Right lobe of liver (tissue), 6 donors: ENCODE measurements at regions not wholly inside any gene's neighbourhood (a gene's known extent, or its start where the extent isn't known, plus 50 kb on each side); places are given as distances from the start of the nearest gene placed in this dataset.

Experiments
- ATAC-seq, 4 donors: fragments of 200-7000 bp; cut with Tn5 transposase; one replicate each; pipeline ENCODE4 v1.9.1; 2020; ENCODE audit warnings: mild to moderate bottlenecking in 4 of 4, moderate library complexity in 4 of 4
- DNase-seq, 3 donors: peaks; one replicate each; pipeline ENCODE4 v3.0.0-alpha.2; 2020
- H3K27ac ChIP-seq, 3 donors: fragments of 200-600 bp; one replicate each; pipeline ENCODE4 v1.8.0; 2022
- H3K27me3 ChIP-seq, 2 donors: fragments of 200-600 bp; one replicate each; pipeline ENCODE4 v1.8.0; 2022
- H3K36me3 ChIP-seq, 4 donors: fragments of 200-600 bp; sonication (generic) in 1 of 4; one replicate each; pipeline versions ENCODE4 v1.5.1 to v1.8.0; 2017 to 2022; ENCODE audit warnings: control low read depth in 1 of 4
- H3K4me1 ChIP-seq, 4 donors: fragments of 200-600 bp; sonication (generic) in 1 of 4; one replicate each; pipeline versions ENCODE4 v1.5.1 to v1.8.0; 2017 to 2022; ENCODE audit warnings: control low read depth in 1 of 4
- H3K4me3 ChIP-seq, 3 donors: fragments of 200-600 bp; one replicate each; pipeline ENCODE4 v1.8.0; 2022
- H3K9me3 ChIP-seq, 4 donors: fragments of 200-600 bp; sonication (generic) in 1 of 4; one replicate each; pipeline versions ENCODE4 v1.5.1 to v1.8.0; 2017 to 2022; ENCODE audit warnings: control low read depth in 1 of 4
- POLR2A ChIP-seq: fragments of 450-650 bp; IDR thresholded peaks from one replicate; pipeline ENCODE4 v1.6.1; 2017; ENCODE audit warnings: antibody characterized with exemption, mild to moderate bottlenecking
- WGBS: methylation state at CpG from one replicate; pipeline ENCODE4 v1.1.6; 2018; ENCODE audit warnings: low coverage, low lambda C conversion rate; ENCODE audit not compliant: insufficient coverage; ENCODE audit errors: missing lambda C conversion rate; 5-methylcytosine and 5-hydroxymethylcytosine counted together
- intact Hi-C, 2 donors: fragments of 100-400 bp; cut with DNase I; formaldehyde crosslinking; loops; one replicate each; pipeline versions ENCODE4 v1.11.2 to v1.14.1; 2022
- TF ChIP-seq, protein P1 (sequence below), 4 donors: fragments of 200-600 bp in 3 of 4; fragments of 450-650 bp in 1 of 4; IDR thresholded peaks; one replicate each; pipeline versions ENCODE4 v1.5.1 to v1.8.0; 2016 to 2022; ENCODE audit warnings: antibody characterized with exemption in 4 of 4, mild to moderate bottlenecking in 2 of 4
- donor health status: DM: no; HTN: yes; CAD: no.
- donor health status: DM: no; HTN: no; CAD: no.
- donor health status: DM: no; HTN: no; CAD: no.
- donor health status: DM: no; HTN: yes; CAD: no.
- donor health status: DM: no; HTN: yes; CAD: no.

GRCh38 chr11:27931770-27932169 lies 176.2 kb downstream of the KIF18A start:
- no peak overlapping the region for H3K4me3 ChIP-seq
- no peaks in the 10 kb centered on the region for H3K4me1 ChIP-seq
- DNase-seq, result no peak
- intact Hi-C loops, result no loop called here
- no peaks in the 10 kb centered on the region for H3K9me3 ChIP-seq
- 10% methylated on average over 1 of the region's 1 CpG for WGBS
- ATAC-seq, result no peak
- H3K27ac ChIP-seq, result no peak overlapping the region
- no peaks in the 10 kb centered on the region for H3K36me3 ChIP-seq
- no peaks in the 10 kb centered on the region for H3K27me3 ChIP-seq
- no peak for TF ChIP-seq POLR2A
- TF ChIP-seq, protein P1, sequence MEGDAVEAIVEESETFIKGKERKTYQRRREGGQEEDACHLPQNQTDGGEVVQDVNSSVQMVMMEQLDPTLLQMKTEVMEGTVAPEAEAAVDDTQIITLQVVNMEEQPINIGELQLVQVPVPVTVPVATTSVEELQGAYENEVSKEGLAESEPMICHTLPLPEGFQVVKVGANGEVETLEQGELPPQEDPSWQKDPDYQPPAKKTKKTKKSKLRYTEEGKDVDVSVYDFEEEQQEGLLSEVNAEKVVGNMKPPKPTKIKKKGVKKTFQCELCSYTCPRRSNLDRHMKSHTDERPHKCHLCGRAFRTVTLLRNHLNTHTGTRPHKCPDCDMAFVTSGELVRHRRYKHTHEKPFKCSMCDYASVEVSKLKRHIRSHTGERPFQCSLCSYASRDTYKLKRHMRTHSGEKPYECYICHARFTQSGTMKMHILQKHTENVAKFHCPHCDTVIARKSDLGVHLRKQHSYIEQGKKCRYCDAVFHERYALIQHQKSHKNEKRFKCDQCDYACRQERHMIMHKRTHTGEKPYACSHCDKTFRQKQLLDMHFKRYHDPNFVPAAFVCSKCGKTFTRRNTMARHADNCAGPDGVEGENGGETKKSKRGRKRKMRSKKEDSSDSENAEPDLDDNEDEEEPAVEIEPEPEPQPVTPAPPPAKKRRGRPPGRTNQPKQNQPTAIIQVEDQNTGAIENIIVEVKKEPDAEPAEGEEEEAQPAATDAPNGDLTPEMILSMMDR (IDR thresholded peaks at IDR 0.05), result no peak

GRCh38 chr11:27930946-27931345 lies 177.0 kb downstream of the KIF18A start:
- Histone ChIP-seq H3K27me3 (no peaks in the 10 kb centered on the region), H3K36me3 (no peaks in the 10 kb centered on the region), H3K9me3 (no peaks in the 10 kb centered on the region), H3K4me3 (no peak overlapping the region), H3K27ac (no peak overlapping the region), H3K4me1 (no peaks in the 10 kb centered on the region)
- no peak for ATAC-seq
- intact Hi-C loops, result no loop called here
- TF ChIP-seq, protein P1 (IDR thresholded peaks at IDR 0.05), result no peak
- no peak for TF ChIP-seq POLR2A
- no peak for DNase-seq
- 28% methylated on average over 1 of the region's 1 CpG for WGBS

- TF ChIP-seq POLR2A, result no peak
- TF ChIP-seq, protein P1 (IDR thresholded peaks at IDR 0.05), result no peak
- ATAC-seq (no peak), DNase-seq (no peak)
- no peak overlapping the region for H3K4me3 ChIP-seq
- no peaks in the 10 kb centered on the region for H3K27me3 ChIP-seq
- no peak overlapping the region for H3K27ac ChIP-seq
- H3K36me3 ChIP-seq, result no peaks in the 10 kb centered on the region
- 63% methylated on average over 1 of the region's 1 CpG for WGBS
- no peaks in the 10 kb centered on the region for H3K9me3 ChIP-seq
- H3K4me1 ChIP-seq, result no peaks in the 10 kb centered on the region
- intact Hi-C loops, result no loop called here
These were observed 179.1 kb downstream of the KIF18A start for GRCh38 chr11:27928809-27929208.

- no peaks in the 10 kb centered on the region for H3K27me3 ChIP-seq
- no peak overlapping the region for H3K27ac ChIP-seq
- no peaks in the 10 kb centered on the region for H3K4me1 ChIP-seq
- no peak for TF ChIP-seq POLR2A
- TF ChIP-seq, protein P1 (IDR thresholded peaks at IDR 0.05), result no peak
- DNase-seq, result no peak
- H3K36me3 ChIP-seq, result no peaks in the 10 kb centered on the region
- no peak for ATAC-seq
- no peak overlapping the region for H3K4me3 ChIP-seq
- WGBS, result 40% methylated on average over 4 of the region's 4 CpGs
- no peaks in the 10 kb centered on the region for H3K9me3 ChIP-seq
- intact Hi-C loops, result no loop called here
These were observed 180.9 kb downstream of the KIF18A start for GRCh38 chr11:27926981-27927481.

- Histone ChIP-seq H3K4me3 (no peak overlapping the region), H3K27me3 (no peaks in the 10 kb centered on the region), H3K4me1 (no peaks in the 10 kb centered on the region), H3K9me3 (no peaks in the 10 kb centered on the region), H3K36me3 (no peaks in the 10 kb centered on the region), H3K27ac (no peak overlapping the region)
- intact Hi-C loops, result no loop called here
- DNase-seq (no peak), ATAC-seq (no peak)
- no peak for TF ChIP-seq POLR2A
- TF ChIP-seq, protein P1 (IDR thresholded peaks at IDR 0.05), result no peak
- WGBS, result 35% methylated on average over 2 of the region's 2 CpGs
These were observed 181.5 kb downstream of the KIF18A start for GRCh38 chr11:27926486-27926885.
